Epithelial cell of proximal tubule (primary cell): ENCODE measurements at regions not wholly inside any gene's neighbourhood (a gene's known extent, or its start where the extent isn't known, plus 50 kb on each side); places are given as distances from the start of the nearest gene placed in this dataset.

Source experiments
- DNase-seq: peaks from one replicate; pipeline ENCODE4 v3.0.0-alpha.2; 2011; ENCODE audit warnings: low read depth
- H3K4me3 ChIP-seq: 2 replicates; pipeline ENCODE4 v1.5.1; 2011; ENCODE audit warnings: low read depth, mild to moderate bottlenecking, low read length
- CTCF ChIP-seq: conservative IDR thresholded peaks from 2 replicates; pipeline ENCODE4 v1.5.1; 2012; ENCODE audit warnings: low read depth, mild to moderate bottlenecking, low read length

DNA sequence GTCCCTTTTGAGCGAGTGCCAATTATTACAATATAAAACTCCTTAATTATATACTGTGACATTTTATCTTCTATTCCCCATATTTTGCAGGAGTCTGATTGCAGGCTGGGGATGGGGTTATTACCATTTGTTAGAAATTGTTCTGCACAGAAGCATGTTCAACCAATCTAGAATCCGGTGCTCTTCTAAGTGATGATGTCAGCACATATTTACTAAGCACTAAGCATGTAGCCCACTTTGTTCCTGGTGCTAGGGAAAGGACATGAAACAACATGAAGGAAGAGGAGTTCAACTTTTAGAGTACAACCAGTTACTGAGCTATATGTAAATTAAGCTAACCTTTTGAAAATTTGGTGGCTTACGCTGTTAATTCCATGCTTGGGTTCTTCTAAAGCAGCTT is 52.8 kb upstream of the IL1RAPL2 start:
- no peak overlapping the region for H3K4me3 ChIP-seq
- no peak for TF ChIP-seq CTCF
- DNase-seq, result no peak

GRCh38 chrX:104510801-104511200 is 55.2 kb upstream of the IL1RAPL2 start:
- DNase-seq, result no peak
- H3K4me3 ChIP-seq, result no peak overlapping the region
- TF ChIP-seq CTCF, result no peak

DNA sequence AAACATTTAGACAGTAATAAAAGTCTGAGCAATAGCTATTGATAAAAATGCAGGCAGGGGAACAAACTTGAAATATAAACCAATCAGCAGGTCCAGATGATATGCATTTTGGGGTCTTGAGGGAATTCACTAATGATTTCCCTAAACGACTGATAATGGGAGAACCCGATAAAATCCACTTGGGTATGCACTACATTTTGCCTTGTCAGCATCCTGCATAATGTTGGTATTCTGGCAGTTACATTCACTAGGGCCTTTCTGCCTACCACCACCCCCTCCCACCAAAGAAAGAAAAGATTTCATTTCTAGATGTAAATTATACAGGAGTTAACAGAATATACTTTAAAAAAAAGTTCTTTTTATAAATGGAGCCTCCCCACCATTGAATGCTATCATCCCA is 63.5 kb upstream of the IL1RAPL2 start:
- no peak overlapping the region for H3K4me3 ChIP-seq
- no peak for DNase-seq
- no peak for TF ChIP-seq CTCF

- peak; percentile 2 for DNase-seq
- no peak overlapping the region for H3K4me3 ChIP-seq
- no peak for TF ChIP-seq CTCF
These were observed 77.2 kb upstream of the IL1RAPL2 start for GRCh38 chrX:104488811-104489210.

DNA sequence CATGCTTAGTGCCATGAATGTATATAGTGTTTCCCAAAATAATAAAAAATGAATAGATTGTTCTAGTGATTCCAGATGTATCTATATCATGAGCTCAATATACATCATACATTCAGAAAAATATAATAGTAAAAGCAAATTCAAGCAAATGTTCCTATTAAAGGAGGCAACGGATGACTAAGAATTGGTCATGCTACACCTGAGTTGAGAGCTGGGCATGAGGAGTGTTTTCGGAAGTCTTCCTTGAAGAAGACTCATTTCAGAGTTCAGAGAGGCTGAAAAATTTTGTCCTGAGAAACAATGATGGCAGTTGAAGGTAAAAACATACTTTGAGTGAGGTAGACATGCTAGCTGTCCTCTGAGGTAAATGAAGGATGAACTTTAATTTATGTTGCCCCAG is 79.3 kb upstream of the IL1RAPL2 start:
- DNase-seq, result no peak
- no peak for TF ChIP-seq CTCF
- H3K4me3 ChIP-seq, result no peak overlapping the region

- no peak overlapping the region for H3K4me3 ChIP-seq
- peak; percentile 46 for TF ChIP-seq CTCF
- DNase-seq, result no peak
These were observed 83.2 kb upstream of the IL1RAPL2 start for GRCh38 chrX:104482757-104483156.

GRCh38 chrX:104469771-104470170 is 96.2 kb upstream of the IL1RAPL2 start:
- DNase-seq, result no peak
- TF ChIP-seq CTCF, result no peak
- H3K4me3 ChIP-seq, result no peak overlapping the region
